GM18861 (cell line): ENCODE measurements at regions not wholly inside any gene's neighbourhood (a gene's known extent, or its start where the extent isn't known, plus 50 kb on each side); places are given as distances from the start of the nearest gene placed in this dataset.

Experiments
- ATAC-seq: cut with Tn5 transposase; IDR thresholded peaks from one replicate; pipeline ENCODE4 v1.9.1; 2021; ENCODE audit not compliant: unreplicated experiment

DNA sequence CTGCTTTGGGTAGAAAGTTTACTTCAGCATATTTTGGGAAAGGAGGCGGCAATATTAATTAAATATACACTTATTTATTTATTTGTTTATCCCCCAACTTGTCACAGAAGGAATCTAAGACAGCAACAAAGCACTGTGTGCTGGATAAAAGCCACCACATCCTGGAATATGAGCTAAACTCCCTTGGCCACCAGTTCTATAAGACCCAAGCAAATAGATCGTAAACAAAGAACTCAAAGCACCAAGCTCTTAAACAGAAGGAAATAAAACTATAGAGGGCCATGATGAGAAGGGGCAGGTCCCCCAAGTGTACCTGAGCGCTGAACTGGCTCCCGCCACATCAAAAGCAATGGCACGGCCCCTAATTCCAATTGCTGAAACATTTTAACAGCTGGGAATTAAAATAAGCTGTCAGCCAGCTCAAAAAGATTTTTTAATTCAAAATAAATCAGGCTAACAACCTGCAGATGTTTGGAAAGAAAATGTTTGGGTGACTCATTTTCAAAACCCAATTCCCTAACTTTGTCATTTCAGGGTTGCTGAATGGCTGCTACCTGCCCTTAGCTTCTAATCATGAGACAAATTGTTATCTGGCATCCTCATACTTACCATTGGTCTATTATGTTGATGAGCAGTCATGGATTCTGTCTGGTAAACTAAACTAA is 127.1 kb downstream of the SLC30A10 start:
- no peak for ATAC-seq

DNA sequence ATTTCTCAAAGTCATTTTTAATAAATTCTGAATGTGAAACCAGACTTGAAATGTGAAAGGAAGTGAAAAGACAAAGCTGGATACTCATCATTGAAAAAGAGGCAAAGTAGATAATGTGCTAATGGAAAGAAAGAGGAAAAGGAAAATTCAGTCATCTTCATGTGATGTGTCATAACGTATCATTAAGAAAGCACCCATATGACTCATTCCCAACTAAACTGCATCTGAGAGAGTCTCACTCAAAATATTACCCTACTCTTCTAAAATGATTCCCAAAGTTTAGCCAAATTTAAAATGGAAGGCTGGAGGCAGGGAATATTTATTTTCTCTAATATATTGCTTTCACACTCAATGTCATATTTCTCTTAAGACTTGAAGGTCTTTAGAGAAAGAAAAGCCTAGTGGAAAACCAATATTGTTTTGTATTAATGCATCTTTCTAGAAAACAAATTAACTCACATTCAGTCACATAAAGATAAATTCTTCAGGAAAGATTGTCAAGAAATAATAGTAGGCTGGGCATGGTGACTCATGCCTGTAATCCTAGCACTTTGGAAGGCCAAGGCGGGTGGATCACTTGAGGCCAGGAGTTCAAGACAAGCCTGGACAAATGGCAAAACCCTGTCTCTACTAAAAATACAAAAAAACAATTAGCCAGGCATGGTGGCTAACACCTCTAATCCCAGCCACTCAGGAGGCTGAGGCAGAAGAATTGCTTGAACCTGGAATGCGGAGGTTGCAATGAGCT is 129.9 kb downstream of the SLC30A10 start:
- ATAC-seq = peak; percentile 44

DNA sequence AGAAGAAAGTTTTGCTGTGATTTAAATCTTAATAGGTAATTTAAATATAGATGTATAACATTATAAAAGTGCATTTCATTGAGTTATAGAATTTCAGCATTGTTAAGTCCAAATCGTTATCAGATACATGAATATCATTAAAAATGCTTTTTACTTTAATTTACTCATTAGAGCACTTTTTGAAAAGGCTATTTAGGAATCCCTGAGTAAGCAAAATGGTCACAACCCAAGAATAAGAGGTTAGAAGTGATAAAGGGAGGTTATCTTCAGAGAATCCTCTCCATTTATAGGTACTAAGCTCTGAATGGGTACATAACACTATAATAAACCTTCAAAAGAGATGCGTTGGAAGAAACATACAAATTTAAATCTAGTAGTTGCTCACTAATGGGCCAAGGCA is 130.7 kb downstream of the SLC30A10 start:
- no peak for ATAC-seq

DNA sequence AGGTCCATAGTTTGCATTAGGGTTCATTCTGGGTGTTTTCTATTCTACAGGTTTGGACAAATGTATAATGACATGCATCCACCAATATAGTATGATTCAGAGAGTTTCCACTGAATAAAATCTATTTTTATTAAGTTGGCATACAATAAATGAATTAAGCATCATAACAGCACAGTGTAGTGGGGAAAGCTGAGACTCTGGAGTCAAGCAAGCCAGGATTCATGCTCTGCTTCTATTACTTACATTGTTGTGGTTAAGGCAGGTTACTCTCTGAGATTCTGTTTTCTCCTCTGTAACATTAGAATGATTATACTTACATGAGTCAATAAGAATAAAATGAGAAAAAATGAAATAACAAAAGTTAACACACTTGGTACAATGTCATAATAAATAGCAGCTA is 131.3 kb downstream of the SLC30A10 start:
- ATAC-seq = no peak

DNA sequence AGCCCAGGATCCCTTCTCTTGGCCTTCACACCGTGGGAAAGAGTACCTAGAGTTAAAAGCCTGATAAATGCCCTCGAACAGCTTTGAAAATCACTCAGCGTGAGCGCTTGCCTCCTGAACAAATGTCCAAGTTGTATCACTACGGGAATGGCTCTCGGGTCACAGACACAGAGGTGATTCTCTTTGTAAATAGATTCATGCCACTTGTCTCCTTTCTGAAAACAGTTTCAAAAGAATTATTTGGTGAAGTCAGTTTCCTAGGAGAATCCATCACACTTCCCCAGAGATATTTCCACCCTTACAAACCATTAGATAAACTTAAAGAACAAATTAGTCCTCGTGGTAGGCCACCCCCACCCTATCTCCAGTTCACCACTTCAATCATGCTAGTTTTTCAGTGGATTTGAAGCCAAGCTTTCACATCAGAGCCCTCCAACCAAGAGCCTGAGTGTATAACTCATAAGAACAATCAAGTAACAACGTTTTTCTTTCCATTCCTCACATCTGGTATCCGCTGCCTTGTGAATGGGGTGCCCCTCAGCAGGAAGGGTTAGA is 132.9 kb downstream of the SLC30A10 start:
- no peak for ATAC-seq

DNA sequence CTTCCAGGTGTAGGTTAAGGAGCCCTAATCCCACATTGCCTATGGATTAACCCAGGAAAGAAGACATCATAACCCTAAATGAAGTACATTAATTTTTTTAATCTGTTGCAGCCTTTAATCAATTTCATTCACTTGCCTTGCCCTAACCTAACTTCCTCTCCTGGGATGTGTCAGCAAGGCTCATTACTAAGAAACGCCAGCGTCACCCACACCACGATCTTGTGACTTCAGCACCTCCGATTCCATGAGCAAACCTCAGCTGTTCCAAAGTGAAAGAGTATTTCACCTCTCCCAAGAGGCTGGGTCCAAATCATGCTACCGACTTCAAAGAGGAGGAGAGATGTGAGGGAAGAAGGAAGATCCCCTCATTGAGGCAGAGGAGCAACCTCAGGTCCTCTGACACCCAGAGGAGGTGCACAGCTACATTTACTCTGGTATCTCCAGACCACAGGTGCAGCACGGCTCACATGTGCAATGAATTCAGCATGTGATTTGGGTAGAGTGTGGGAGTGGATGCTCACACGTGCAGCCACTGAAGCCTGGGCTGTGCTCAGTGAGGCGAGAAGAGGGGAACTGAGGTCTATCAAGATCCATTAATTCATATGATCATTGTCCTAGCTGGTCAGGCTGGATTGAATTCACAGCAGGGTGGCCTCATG is 134.1 kb downstream of the SLC30A10 start:
- ATAC-seq = peak; percentile 59

DNA sequence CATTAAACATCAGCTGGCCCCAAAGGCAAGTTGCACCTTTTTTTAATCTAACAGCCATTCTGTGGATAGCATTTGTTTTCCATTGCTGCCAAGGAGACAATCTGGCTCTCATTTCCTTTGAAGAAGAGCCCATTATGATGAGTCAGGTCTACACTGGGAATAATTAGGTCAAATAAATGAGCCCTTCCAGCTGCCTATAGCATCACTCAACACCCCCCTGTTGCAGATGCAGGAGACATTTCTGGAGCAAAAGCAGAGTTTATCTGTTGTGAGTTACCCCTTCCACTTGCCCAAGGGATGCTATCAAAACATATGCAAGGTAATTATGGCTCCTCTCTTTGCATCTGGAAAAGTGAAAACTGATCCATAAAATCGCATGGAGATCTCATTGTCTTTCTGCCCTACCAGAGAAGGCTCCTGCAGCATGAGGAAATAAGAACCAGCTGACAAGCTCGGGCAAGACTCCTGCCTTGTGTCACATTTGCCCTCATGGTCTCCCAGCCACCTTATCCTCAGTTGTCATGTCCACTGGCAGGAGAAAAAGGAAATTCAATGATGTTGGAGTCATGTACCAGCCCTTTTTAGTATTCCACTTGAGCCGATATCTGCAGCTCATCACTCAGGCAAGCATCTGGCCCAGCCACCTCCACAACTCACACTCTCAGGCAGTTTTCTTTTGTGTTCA is 135.9 kb downstream of the SLC30A10 start:
- no peak for ATAC-seq

DNA sequence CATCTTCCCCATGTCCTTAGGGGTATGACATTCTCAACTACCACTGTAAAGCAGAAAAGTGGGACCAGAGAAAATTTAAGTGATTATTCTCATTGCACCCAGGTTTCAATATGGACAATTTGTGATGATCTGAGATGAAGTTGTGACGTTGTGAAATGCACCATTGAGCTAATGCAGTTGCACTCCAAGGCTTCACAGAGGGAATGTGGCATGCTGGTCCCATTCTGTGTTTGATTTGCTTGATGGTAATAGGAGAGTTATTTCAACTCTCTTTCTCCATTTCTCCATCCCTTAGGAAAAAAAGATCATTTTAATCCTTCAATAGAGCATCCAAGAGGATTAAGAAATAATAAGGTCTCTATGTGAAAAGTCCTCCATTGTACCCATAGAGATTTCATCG is 136.6 kb downstream of the SLC30A10 start:
- ATAC-seq = no peak

DNA sequence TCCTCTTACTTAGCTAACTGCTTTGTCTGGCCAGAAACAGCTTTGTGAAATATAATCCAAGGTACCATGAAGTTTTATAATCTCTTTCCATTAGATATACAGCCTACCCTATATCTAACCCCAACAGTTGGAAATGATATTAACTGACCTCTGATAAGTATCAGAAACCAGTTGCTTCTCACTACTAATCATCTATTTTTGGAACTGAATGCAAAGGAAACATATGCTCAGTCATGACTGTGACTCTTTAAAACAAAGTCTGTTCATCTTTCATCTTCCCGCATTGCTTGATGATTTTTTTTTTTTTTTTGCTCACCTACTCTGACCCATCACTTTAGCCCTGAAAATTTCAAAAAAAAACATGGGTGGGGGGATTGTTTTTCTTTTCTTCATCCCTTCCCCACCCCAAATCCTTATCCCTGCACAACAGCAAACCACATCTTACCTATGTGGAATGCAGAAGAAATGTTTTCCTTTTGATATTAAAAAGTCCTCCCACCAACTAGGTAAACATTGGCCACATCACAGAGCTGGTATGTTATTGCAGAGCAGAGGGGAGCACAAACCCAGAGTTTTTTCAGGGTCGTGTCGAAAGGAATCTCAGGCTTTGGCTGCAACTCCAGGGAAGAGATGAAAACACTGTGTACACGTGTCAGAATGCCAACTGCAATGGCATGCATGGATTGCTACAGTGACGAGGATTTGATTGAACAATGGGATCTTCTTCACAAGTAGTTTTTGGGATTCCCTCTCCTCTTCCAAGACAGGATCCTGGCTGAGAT is 137.3 kb downstream of the SLC30A10 start:
- ATAC-seq = no peak

DNA sequence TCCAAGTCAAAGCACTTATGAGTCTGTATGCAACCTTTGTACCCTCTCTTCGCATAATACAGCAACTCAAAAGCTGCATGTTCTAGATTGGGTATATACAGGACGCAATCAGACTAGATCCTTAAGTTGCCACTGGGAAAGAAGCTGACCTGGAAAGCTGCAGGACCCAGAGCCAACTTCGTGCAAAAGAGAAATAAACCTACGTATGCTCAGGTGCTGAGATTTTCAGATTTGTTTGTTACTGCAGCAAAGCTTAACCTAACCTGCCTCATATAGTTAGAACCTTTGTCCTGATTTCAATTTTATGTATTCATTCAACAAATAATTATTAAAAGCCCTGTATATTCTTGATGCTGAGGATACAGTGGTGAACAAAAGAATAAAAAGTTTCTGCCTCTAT is 139.7 kb downstream of the SLC30A10 start:
- no peak for ATAC-seq

DNA sequence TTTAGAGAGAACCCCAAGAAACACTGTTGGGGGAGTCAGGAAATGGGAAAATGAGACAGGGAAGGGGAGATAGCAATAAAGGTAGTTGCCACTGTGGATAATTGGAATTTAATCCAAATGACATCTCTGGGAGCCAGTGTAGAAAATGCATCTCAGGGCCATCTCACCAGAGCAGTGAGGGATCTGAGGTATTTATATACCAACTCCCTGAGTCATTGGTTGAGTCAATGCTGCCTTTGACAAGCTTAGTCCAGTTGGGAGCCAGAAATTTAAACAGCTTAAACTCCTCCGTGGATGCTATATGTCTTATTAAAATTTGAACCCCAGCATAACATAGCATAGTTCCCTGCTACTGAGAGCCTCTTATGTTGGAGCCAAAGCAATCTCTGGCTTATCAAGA is 140.3 kb downstream of the SLC30A10 start:
- no peak for ATAC-seq

DNA sequence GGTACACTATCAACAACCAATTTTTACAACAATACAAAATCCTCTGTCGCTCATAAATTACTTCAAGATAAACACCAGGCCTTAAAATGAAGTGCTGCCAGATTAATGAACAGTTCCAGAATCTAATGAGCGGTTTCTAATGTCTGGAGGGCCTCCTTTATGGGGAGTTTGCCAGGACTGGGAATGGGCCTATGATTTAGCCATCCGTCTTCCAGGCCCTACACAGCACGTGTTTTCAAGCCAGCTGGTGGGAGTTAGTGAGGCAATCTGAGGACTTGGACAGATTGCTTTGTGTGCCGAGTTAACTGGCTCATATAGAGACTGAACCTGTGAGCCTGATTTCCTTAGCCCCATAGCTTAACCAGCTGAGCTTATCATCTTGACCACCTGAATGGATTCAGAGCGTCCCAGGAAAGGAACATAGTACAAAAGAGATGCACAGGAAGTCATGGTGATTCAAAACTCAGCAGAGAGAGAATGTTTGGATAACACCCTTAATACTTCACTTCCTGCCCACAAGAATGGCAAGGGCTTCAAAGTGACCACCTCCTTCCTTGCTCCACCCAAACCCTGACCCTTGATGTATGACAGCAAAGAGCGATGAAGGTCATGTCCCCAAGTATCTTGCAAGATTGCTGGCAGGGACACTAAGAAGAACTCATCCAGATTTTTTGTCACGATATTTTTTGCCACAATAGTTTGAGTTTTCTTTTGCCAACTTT is 143.5 kb downstream of the SLC30A10 start:
- no peak for ATAC-seq

DNA sequence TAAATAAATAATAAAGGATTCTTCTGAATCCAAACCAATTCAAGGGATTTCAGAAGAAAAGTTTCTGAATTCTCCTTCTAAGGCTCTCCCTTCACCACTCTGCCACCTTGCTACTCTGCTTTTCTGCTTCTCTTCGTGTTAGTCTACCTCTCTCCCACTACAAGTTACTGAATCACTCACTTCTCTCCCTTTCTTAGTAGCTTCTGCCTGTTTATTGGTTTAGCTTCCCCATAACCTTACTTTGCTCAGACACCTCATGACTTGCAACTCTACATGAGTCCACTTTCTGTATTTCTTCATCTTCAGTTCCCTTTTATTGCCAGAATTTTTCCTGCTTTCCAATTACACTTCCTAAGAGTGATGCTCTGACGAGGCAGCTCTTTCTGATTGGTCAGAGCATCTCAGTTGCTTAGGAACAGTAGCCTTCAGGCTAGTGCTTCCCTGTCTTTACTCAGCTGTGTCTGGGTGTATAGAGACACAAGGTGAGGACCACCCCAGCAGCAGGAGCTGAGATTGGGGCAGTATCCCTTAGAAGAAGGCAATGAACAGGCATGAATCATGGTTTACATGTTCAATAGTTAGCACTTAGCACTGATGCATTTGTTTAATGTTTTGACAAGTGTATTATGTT is 144.6 kb downstream of the SLC30A10 start:
- no peak for ATAC-seq

DNA sequence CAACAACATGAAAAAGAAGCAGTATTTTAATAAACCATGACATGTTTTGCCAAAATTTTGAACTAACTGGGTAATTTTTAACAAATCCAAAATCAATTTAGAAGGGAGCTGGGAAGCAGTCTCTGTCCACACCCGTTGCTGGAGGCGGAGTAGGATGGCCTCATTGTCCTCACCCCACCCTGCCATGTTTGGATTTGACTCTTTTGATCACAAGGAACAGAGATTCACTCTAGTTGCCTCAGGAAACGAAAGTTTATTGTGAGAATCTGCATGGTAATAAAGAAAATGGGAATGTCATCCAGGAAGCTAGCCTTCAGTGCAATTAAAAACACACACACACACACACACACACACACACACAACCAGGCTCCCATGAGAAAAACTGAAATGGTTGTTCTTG is 145.4 kb downstream of the SLC30A10 start:
- no peak for ATAC-seq

DNA sequence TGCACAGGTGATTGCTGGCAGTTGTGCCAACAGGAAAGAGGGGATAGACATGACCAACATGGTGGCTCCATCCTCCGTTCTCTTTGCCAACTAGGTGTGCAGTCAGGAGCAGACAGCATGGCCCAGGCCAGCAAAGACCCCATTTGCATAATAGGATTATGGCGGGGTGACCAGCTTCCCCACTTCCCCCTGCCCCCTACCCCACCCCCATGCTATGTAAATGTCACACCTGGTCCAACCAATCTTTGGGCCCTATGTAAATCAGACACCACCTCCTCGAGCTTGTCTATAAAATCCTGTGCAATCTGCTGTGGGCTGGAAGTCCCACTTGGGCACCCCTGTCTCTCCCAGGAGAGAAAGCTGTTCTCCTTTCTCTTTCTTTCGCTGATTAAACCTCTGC is 146.0 kb downstream of the SLC30A10 start:
- ATAC-seq = no peak

DNA sequence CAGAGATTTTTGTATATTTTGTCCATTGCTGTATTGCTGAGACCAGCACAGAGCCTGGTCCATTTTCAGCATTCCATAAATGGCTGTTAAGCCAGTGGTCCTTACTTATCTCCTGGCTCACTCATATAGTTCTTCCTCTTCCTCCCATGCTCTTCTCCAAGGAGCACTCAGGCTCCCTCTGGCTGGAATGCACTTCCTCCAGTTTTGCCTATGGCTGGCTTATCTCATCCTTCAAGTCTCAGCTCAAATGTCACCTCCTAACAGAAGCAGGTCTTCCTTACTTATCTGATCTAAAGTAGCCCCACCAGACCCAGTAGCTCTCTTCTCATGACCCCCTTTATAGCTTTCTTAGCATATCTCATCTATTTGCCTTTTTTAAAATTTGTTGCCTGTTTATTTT is 146.9 kb downstream of the SLC30A10 start:
- ATAC-seq = no peak

DNA sequence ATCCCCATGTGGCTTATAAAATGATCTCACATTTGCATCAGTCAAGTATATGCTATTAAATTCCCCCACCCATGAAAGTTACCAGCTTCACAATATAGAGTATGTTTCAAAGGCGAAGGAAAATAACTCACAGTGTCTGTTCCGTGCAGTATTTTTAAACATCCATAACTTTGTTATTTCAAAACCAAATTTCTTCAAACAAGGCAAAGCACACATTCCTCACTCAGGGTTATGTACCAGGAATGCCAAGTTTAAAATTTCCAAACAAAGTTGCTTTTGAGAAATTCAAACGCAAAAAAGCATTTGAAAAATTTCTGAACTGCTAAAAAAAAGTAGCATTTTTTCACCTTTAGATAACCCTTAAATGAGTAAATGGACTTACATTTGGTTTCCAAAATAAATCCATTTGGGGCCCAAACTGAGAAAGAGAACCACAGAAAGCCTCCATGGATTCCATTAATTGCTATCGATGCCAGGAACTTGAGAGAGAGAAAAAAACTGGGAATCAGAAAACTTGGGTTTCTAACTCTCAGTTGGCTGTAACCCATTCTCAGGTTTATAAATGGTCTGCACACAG is 149.5 kb downstream of the SLC30A10 start:
- ATAC-seq = no peak

DNA sequence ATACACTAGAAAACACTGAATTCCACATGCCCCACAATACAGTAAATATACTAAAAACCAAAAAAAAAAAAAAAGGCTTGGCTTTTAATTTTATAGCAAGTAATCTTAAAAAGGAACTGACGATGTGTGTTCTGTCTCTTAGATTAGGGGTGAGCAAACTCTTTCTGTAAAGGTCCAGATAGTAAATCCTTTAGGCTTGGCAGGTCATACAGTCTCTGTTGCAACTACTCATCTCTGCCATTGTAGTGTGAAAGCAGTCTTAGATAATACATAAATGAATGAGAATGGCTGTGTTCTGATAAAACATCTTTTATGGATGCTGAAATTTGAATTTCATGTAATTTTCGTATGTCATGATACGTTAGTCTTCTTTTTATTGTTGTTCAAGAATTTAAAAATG is 150.2 kb downstream of the SLC30A10 start:
- ATAC-seq = no peak

DNA sequence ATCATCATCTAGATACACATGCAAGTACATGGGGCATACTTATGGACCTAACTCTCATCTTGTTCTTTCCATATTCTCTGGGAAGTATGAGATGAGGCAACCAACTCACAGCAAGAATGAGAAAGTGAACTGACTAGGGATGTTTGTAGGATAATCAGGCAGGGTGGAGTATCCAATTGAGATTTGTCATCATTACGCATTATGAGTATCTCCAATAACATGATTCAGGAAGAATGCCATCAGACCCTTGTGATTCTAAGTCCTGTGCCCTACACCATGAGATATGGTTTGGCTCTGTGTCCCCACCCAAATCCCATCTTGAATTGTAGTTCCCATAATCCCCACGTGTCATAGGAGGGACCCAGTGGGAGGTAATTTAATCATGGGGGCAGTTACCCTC is 154.0 kb downstream of the SLC30A10 start:
- ATAC-seq = no peak
